ENCODE measurements at regions not wholly inside any gene's neighbourhood (a gene's known extent, or its start where the extent isn't known, plus 50 kb on each side); places are given as distances from the start of the nearest gene placed in this dataset.

DNA sequence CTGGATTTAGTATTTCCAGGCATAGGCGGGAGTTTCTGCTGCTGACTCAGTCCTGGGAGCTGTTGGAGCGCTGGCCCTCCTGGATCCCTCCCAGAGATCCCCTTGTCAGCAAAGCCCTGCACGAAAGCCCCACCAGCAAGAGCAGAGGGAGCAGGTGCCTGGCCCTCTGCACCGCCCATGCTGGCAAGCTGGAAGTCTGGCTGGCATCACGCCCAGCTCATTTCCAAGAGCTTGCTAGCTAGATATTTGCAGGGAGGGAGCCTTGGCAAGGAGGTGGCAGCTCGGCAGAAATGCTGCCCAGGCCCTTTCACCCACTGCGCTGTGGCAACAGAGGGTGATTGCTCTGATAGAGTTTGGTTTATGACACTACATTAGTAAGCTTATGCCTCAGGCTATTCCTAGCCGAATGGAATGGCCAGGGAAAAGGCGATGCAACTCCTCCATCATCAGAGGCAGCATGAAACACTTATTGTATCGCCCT lies 193.9 kb downstream of the EMP1 start:
- no peak for TF ChIP-seq CTCF (IDR thresholded peaks at IDR 0.05; ENCODE audit: low read length)
- no peak for TF ChIP-seq EZH2 (IDR thresholded peaks at IDR 0.05; ENCODE audit: borderline replicate concordance, low read length)

All from OCI-LY1 (cell line).